ENCODE measurements at regions not wholly inside any gene's neighbourhood (a gene's known extent, or its start where the extent isn't known, plus 50 kb on each side); places are given as distances from the start of the nearest gene placed in this dataset.

DNA sequence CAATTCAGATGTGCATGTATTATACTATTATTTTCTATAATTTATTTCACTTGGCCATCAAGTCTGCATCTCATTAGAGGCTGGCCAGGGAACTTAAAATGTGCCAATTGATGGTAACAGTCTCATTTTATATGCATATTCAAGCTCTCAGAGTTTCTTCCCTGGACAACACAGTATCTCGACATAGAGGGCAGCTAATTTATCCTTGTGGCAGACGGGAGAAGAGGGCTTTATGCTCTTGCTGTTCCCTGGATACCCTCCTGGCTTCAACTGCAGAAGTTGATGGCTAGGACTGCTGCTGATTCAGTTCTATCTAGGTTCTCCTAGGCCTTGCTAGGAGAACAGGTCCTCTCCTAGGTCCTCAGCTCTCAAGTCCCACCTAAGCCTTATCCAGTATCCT lies 99.1 kb upstream of the NPHP3 start (continued):
- TF ChIP-seq, protein P1, sequence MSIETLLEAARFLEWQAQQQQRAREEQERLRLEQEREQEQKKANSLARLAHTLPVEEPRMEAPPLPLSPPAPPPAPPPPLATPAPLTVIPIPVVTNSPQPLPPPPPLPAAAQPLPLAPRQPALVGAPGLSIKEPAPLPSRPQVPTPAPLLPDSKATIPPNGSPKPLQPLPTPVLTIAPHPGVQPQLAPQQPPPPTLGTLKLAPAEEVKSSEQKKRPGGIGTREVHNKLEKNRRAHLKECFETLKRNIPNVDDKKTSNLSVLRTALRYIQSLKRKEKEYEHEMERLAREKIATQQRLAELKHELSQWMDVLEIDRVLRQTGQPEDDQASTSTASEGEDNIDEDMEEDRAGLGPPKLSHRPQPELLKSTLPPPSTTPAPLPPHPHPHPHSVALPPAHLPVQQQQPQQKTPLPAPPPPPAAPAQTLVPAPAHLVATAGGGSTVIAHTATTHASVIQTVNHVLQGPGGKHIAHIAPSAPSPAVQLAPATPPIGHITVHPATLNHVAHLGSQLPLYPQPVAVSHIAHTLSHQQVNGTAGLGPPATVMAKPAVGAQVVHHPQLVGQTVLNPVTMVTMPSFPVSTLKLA (conservative IDR thresholded peaks at IDR 0.05) = no peak

DNA sequence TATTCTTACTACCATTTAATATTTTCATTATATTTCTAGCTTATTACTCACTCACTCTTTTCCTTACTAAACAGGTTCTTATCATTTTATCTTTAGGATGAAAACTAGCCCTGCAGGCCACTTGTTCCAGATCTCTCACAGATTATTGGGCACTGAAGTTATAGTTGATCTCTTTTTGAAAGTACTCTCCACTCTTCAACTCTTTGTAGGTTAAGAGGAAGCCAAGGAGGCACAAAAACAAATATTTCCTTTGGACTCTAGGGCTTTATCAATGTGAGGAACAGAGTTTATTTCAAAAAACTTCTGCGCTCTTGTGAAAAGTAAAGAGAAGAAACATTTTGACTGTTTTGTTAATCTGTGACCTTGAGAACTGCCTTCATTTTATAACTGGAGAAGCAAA lies 96.0 kb upstream of the NPHP3 start:
- no peak overlapping the region for H3K4me3 ChIP-seq
- no peak for TF ChIP-seq ZNF408 (CRISPR knock-in tag; IDR thresholded peaks at IDR 0.05; ENCODE audit: low read depth)
- no peak for TF ChIP-seq SAFB2 (IDR thresholded peaks at IDR 0.05; ENCODE audit: borderline replicate concordance, low read depth, low read length, severe bottlenecking)
- TF ChIP-seq DPF2 (IDR thresholded peaks at IDR 0.05) = no peak
- no peak for TF ChIP-seq EGR1 (conservative IDR thresholded peaks at IDR 0.05)
- no peak for TF ChIP-seq ZNF146 (CRISPR knock-in tag; IDR thresholded peaks at IDR 0.05; ENCODE audit: unreplicated experiment)
- TF ChIP-seq SMARCA5 (IDR thresholded peaks at IDR 0.05) = no peak
- no peak for TF ChIP-seq LEF1 (IDR thresholded peaks at IDR 0.05)
- no peak for TF ChIP-seq KLF1 (tag; IDR thresholded peaks at IDR 0.05)
- TF ChIP-seq ZNF695 (CRISPR knock-in tag; IDR thresholded peaks at IDR 0.05) = no peak
- TF ChIP-seq ZNF79 (CRISPR knock-in tag; IDR thresholded peaks at IDR 0.05; ENCODE audit: low read depth) = no peak
- no peak for TF ChIP-seq POLR2AphosphoS5 (IDR thresholded peaks at IDR 0.05; ENCODE audit: control insufficient read depth, insufficient read depth, low read depth, low read length)
- TF ChIP-seq ARID1B (IDR thresholded peaks at IDR 0.05) = no peak
- TF ChIP-seq, protein P2, sequence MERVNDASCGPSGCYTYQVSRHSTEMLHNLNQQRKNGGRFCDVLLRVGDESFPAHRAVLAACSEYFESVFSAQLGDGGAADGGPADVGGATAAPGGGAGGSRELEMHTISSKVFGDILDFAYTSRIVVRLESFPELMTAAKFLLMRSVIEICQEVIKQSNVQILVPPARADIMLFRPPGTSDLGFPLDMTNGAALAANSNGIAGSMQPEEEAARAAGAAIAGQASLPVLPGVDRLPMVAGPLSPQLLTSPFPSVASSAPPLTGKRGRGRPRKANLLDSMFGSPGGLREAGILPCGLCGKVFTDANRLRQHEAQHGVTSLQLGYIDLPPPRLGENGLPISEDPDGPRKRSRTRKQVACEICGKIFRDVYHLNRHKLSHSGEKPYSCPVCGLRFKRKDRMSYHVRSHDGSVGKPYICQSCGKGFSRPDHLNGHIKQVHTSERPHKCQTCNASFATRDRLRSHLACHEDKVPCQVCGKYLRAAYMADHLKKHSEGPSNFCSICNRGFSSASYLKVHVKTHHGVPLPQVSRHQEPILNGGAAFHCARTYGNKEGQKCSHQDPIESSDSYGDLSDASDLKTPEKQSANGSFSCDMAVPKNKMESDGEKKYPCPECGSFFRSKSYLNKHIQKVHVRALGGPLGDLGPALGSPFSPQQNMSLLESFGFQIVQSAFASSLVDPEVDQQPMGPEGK (CRISPR knock-in tag; IDR thresholded peaks at IDR 0.05; ENCODE audit: borderline replicate concordance) = no peak
- H3K9me3 ChIP-seq (replicated peaks; ENCODE audit: control insufficient read depth, insufficient read depth, low read depth, low read length) = no peaks in the 10 kb centered on the region
- intact Hi-C loops (cut with micrococcal nuclease) = no loop called here
- H3K79me2 ChIP-seq (ENCODE audit: control insufficient read depth, insufficient read depth, low read length) = no peaks in the 10 kb centered on the region
- FAIRE-seq = no peak
- BruUV-seq (replicated peaks) = no TSS peak
- peaks cover 5 to 6% of the 10 kb centered on the region in 2 experiments; a peak in 3 of 5 replicates for H3K4me1 ChIP-seq (replicated peaks in 1 of 2; ENCODE audit: control insufficient read depth in 2 of 2, insufficient read depth in 2 of 2, low read length in 2 of 2)
- no peaks in the 10 kb centered on the region for H3K9me1 ChIP-seq (ENCODE audit: control insufficient read depth, insufficient read depth, low read length)
- ChIA-PET CTCF (ENCODE audit: low intra/inter-chr PET ratio) (no interaction called here), POLR2A (no interaction called here)
- no peak for DNase-seq (ENCODE audit: extremely low read depth in 1 of 4, low spot score in 3 of 4)
- no peak for ATAC-seq
- no peak overlapping the region for H3K27ac ChIP-seq (ENCODE audit: extremely low read depth, low read depth, low read length)
- H3K9ac ChIP-seq (ENCODE audit: insufficient read depth in 1 of 2, low read depth in 2 of 2, low read length in 2 of 2) = no peak overlapping the region
- WGBS (ENCODE audit: insufficient coverage, low coverage, missing lambda C conversion rate) = 100% methylated on average over 1 of the region's 1 CpG
- no peaks in the 10 kb centered on the region for H3K27me3 ChIP-seq (ENCODE audit: control insufficient read depth in 2 of 2, insufficient read depth in 2 of 2, low read length in 2 of 2)
- H3K4me2 ChIP-seq (ENCODE audit: insufficient read depth, low read length) = no peak overlapping the region
- H4K20me1 ChIP-seq (replicated peaks; ENCODE audit: control insufficient read depth, insufficient read depth, low read length) = no peaks in the 10 kb centered on the region
- H3K36me3 ChIP-seq (ENCODE audit: control insufficient read depth, insufficient read depth, low read length) = no peaks in the 10 kb centered on the region
- H2AFZ ChIP-seq (ENCODE audit: low read depth, low read length) = no peak overlapping the region
- in situ Hi-C loops (cut with MboI) = no loop called here
